NT2/D1 (cell line): ENCODE measurements at regions not wholly inside any gene's neighbourhood (a gene's known extent, or its start where the extent isn't known, plus 50 kb on each side); places are given as distances from the start of the nearest gene placed in this dataset.

Experiments
- SUZ12 ChIP-seq: IDR thresholded peaks from 2 replicates; pipeline ENCODE4 v1.6.1; 2011; ENCODE audit not compliant: insufficient read length, insufficient read depth; ENCODE audit errors: extremely low read depth
- YY1 ChIP-seq: IDR thresholded peaks from 2 replicates; pipeline ENCODE4 v1.6.1; 2011; ENCODE audit not compliant: insufficient read length, insufficient read depth
- ZNF274 ChIP-seq: IDR thresholded peaks from 2 replicates; pipeline ENCODE4 v1.6.1; 2011; ENCODE audit warnings: mild to moderate bottlenecking, low read depth, low read length

DNA sequence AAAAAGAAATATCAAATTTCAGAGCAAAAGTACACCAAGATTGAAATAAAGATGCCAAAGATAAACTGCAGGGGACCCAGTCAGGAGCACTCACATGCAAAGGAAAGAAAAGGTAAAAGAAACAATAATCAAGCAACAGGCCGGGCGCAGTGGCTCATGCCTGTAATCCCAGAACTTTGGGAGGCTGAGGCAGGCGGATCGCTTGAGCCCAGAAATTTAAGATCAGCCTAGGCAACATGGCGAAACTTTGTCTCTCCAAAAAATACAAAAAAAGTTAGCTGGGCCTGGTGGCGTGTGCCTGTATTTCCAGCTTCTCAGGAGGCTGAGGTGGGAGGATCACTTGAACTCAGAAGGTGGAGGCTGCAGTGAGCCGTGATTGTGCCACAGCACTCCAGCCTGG lies 107.6 kb upstream of the SMURF2 start:
- TF ChIP-seq ZNF274 = no peak
- TF ChIP-seq YY1 = no peak
- no peak for TF ChIP-seq SUZ12
